ENCODE measurements at regions not wholly inside any gene's neighbourhood (a gene's known extent, or its start where the extent isn't known, plus 50 kb on each side); places are given as distances from the start of the nearest gene placed in this dataset.

- Histone ChIP-seq H3K27ac (ENCODE audit: low read length) (no peak overlapping the region), H3K27me3 (ENCODE audit: low read depth, low read length) (no peaks in the 10 kb centered on the region), H4K20me1 (ENCODE audit: insufficient read depth, low read length) (no peaks in the 10 kb centered on the region), H3K4me3 (ENCODE audit: low read length) (no peak overlapping the region), H3K79me2 (ENCODE audit: low read length) (no peaks in the 10 kb centered on the region), H3K9me3 (ENCODE audit: insufficient read depth, low read length) (no peaks in the 10 kb centered on the region), H2AFZ (ENCODE audit: low read depth, low read length) (no peak overlapping the region), H3K4me1 (ENCODE audit: low read length) (0 out of 2 replicates have a peak, but pooled peaks cover 4% of the 10 kb centered on the region), H3K4me2 (ENCODE audit: low read length) (no peak overlapping the region), H3K36me3 (replicated peaks; ENCODE audit: low read depth, low read length) (no peaks in the 10 kb centered on the region), H3K9ac (ENCODE audit: low read length) (no peak overlapping the region)
- TF ChIP-seq EZH2phosphoT487 (IDR thresholded peaks at IDR 0.05; ENCODE audit: low read depth) (no peak), CTCF (IDR thresholded peaks at IDR 0.05; ENCODE audit: low read depth, low read length) (no peak)
These were observed 106.5 kb downstream of the HTR1B start for GRCh38 chr6:77356821-77357220.

- no peak for TF ChIP-seq CTCF (IDR thresholded peaks at IDR 0.05; ENCODE audit: low read depth, low read length)
- no peak for TF ChIP-seq EZH2phosphoT487 (IDR thresholded peaks at IDR 0.05; ENCODE audit: low read depth)
- H3K9me3 ChIP-seq (ENCODE audit: insufficient read depth, low read length), result no peaks in the 10 kb centered on the region
- no peak overlapping the region for H2AFZ ChIP-seq (ENCODE audit: low read depth, low read length)
- no peak overlapping the region for H3K9ac ChIP-seq (ENCODE audit: low read length)
- no peak overlapping the region for H3K4me3 ChIP-seq (ENCODE audit: low read length)
- no peak overlapping the region for H3K27ac ChIP-seq (ENCODE audit: low read length)
- H3K27me3 ChIP-seq (ENCODE audit: low read depth, low read length), result no peaks in the 10 kb centered on the region
- H3K4me2 ChIP-seq (ENCODE audit: low read length), result no peak overlapping the region
- no peaks in the 10 kb centered on the region for H3K36me3 ChIP-seq (replicated peaks; ENCODE audit: low read depth, low read length)
- H3K4me1 ChIP-seq (ENCODE audit: low read length), result no peaks in the 10 kb centered on the region
- no peaks in the 10 kb centered on the region for H3K79me2 ChIP-seq (ENCODE audit: low read length)
- no peaks in the 10 kb centered on the region for H4K20me1 ChIP-seq (ENCODE audit: insufficient read depth, low read length)
These were observed 108.7 kb downstream of the HTR1B start for GRCh38 chr6:77354581-77354980.

- Histone ChIP-seq H3K9ac (ENCODE audit: low read length) (no peak overlapping the region), H2AFZ (ENCODE audit: low read depth, low read length) (no peak overlapping the region), H3K4me3 (ENCODE audit: low read length) (no peak overlapping the region), H3K27ac (ENCODE audit: low read length) (no peak overlapping the region), H4K20me1 (ENCODE audit: insufficient read depth, low read length) (no peaks in the 10 kb centered on the region), H3K4me1 (ENCODE audit: low read length) (no peaks in the 10 kb centered on the region), H3K4me2 (ENCODE audit: low read length) (no peak overlapping the region), H3K27me3 (ENCODE audit: low read depth, low read length) (no peaks in the 10 kb centered on the region), H3K36me3 (replicated peaks; ENCODE audit: low read depth, low read length) (no peaks in the 10 kb centered on the region), H3K9me3 (ENCODE audit: insufficient read depth, low read length) (no peaks in the 10 kb centered on the region), H3K79me2 (ENCODE audit: low read length) (no peaks in the 10 kb centered on the region)
- TF ChIP-seq CTCF (IDR thresholded peaks at IDR 0.05; ENCODE audit: low read depth, low read length) (no peak), EZH2phosphoT487 (IDR thresholded peaks at IDR 0.05; ENCODE audit: low read depth) (no peak)
These were observed 110.2 kb downstream of the HTR1B start for GRCh38 chr6:77353129-77353528.

GRCh38 chr6:77341058-77341986 is 122.0 kb downstream of the HTR1B start:
- no peak overlapping the region for H3K27ac ChIP-seq (ENCODE audit: low read length)
- H3K4me3 ChIP-seq (ENCODE audit: low read length), result no peak overlapping the region
- H3K79me2 ChIP-seq (ENCODE audit: low read length), result no peaks in the 10 kb centered on the region
- H3K36me3 ChIP-seq (replicated peaks; ENCODE audit: low read depth, low read length), result no peaks in the 10 kb centered on the region
- no peaks in the 10 kb centered on the region for H3K27me3 ChIP-seq (ENCODE audit: low read depth, low read length)
- H3K4me2 ChIP-seq (ENCODE audit: low read length), result no peak overlapping the region
- no peak overlapping the region for H2AFZ ChIP-seq (ENCODE audit: low read depth, low read length)
- TF ChIP-seq EZH2phosphoT487 (IDR thresholded peaks at IDR 0.05; ENCODE audit: low read depth) (no peak), CTCF (IDR thresholded peaks at IDR 0.05; ENCODE audit: low read depth, low read length) (no peak)
- H3K4me1 ChIP-seq (ENCODE audit: low read length), result no peaks in the 10 kb centered on the region
- H3K9ac ChIP-seq (ENCODE audit: low read length), result no peak overlapping the region
- no peaks in the 10 kb centered on the region for H3K9me3 ChIP-seq (ENCODE audit: insufficient read depth, low read length)
- H4K20me1 ChIP-seq (ENCODE audit: insufficient read depth, low read length), result no peaks in the 10 kb centered on the region

Measured in OCI-LY3 (cell line).